Astrocyte (in vitro differentiated cells and primary cell): ENCODE measurements at regions not wholly inside any gene's neighbourhood (a gene's known extent, or its start where the extent isn't known, plus 50 kb on each side); places are given as distances from the start of the nearest gene placed in this dataset.

Experiments used
- CTCF ChIP-seq: IDR thresholded peaks from 2 replicates; pipeline ENCODE4 v1.5.1; 2011; ENCODE audit warnings: low read depth, mild to moderate bottlenecking, inconsistent platforms, low read length, moderate library complexity; ENCODE audit not compliant: insufficient read depth
- EZH2 ChIP-seq: IDR thresholded peaks from 2 replicates; pipeline ENCODE4 v1.6.1; 2012; ENCODE audit warnings: mild to moderate bottlenecking, low read length, inconsistent platforms; ENCODE audit not compliant: insufficient read depth

DNA sequence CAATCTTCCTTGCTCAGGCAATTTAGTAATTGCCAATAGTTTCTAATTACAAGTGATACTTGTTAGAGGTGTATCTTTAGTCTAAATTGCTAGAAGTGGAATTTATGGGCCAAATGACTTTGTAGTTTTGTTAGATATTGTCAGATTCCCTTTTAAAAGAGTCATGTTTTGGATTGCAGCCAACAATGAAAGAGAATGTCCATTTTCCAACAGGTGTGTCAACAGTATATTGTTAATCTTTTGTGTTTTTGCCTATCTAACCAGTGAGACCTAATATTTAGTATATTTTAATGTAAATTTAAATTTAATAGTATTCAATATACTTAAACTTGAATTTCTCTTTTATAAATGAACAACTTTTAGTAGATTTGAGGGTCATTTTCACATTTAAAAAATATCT is 259.4 kb upstream of the ETAA1 start:
- TF ChIP-seq CTCF (no peak), EZH2 (no peak)
